T-helper 1 cell treated with Interleukin-12 subunit alpha and Interleukin-12 subunit beta and Interleukin-4 antibody, amounts not matched to agents 30 ng/mL and 1 ng/mL, for 36 hours (primary cell): ENCODE measurements at regions not wholly inside any gene's neighbourhood (a gene's known extent, or its start where the extent isn't known, plus 50 kb on each side); places are given as distances from the start of the nearest gene placed in this dataset.
"Not testable (repeated sequence)": the region's sequence is repeated elsewhere in the genome, so short reads cannot be mapped to it uniquely, and the experiment has no call there.

Experiments
- intact Hi-C: fragments of 100-400 bp; cut with micrococcal nuclease; formaldehyde crosslinking; loops from one replicate; pipeline ENCODE4 v1.15.1; 2024

- intact Hi-C loops = no loop called here
Observed at GRCh38 chr4:84379917-84380641, 119.0 kb downstream of the NKX6-1 start.

GRCh38 chr4:84378983-84379382 lies 120.1 kb downstream of the NKX6-1 start:
- intact Hi-C loops = no loop called here

GRCh38 chr4:84378356-84378755 lies 120.7 kb downstream of the NKX6-1 start:
- intact Hi-C loops = no loop called here

GRCh38 chr4:84366907-84367306 lies 132.2 kb downstream of the NKX6-1 start:
- intact Hi-C loops = no loop called here

- intact Hi-C loops = no loop called here
Observed at GRCh38 chr4:84366161-84366560, 132.9 kb downstream of the NKX6-1 start.

- intact Hi-C loops = no loop called here
Observed at GRCh38 chr4:84362896-84363655, 136.0 kb downstream of the NKX6-1 start.

GRCh38 chr4:84342161-84342560 lies 156.9 kb downstream of the NKX6-1 start:
- intact Hi-C loops = no loop called here

GRCh38 chr4:84341559-84341958 lies 157.5 kb downstream of the NKX6-1 start:
- intact Hi-C loops = no loop called here

GRCh38 chr4:84338367-84338766 lies 160.7 kb downstream of the NKX6-1 start:
- intact Hi-C loops = no loop called here

- intact Hi-C loops = no loop called here
Observed at GRCh38 chr4:84336964-84337705, 162.0 kb downstream of the NKX6-1 start.

- intact Hi-C loops = no loop called here
Observed at GRCh38 chr4:84327526-84327925, 171.6 kb downstream of the NKX6-1 start.

GRCh38 chr4:84325625-84326024 lies 173.5 kb downstream of the NKX6-1 start:
- intact Hi-C loops = no loop called here

- intact Hi-C loops = no loop called here
Observed at GRCh38 chr4:84324303-84325245, 174.5 kb downstream of the NKX6-1 start.

- intact Hi-C loops = no loop called here
Observed at GRCh38 chr4:84319124-84319523, 180.0 kb downstream of the NKX6-1 start.

GRCh38 chr4:84317513-84317912 lies 181.6 kb downstream of the NKX6-1 start:
- intact Hi-C loops = no loop called here

GRCh38 chr4:84312426-84313012 lies 186.6 kb downstream of the NKX6-1 start:
- intact Hi-C loops = no loop called here

GRCh38 chr4:84309191-84309590 lies 189.9 kb downstream of the NKX6-1 start:
- intact Hi-C loops = no loop called here

- intact Hi-C loops = not testable (repeated sequence)
Observed at GRCh38 chr4:84298719-84299254, 200.3 kb downstream of the NKX6-1 start.

GRCh38 chr4:84298023-84298718 lies 200.9 kb downstream of the NKX6-1 start:
- intact Hi-C loops = no loop called here

- intact Hi-C loops = no loop called here
Observed at GRCh38 chr4:84291969-84292368, 207.1 kb downstream of the NKX6-1 start.
